Dermis microvascular lymphatic vessel endothelial cell (primary cell): ENCODE measurements at regions not wholly inside any gene's neighbourhood (a gene's known extent, or its start where the extent isn't known, plus 50 kb on each side); places are given as distances from the start of the nearest gene placed in this dataset.

Source experiments
- DNase-seq, 2 donors: peaks; one replicate each; pipeline versions ENCODE4 v3.0.0 to v3.0.0-alpha.2; 2010; ENCODE audit warnings: low read depth in 2 of 2

DNA sequence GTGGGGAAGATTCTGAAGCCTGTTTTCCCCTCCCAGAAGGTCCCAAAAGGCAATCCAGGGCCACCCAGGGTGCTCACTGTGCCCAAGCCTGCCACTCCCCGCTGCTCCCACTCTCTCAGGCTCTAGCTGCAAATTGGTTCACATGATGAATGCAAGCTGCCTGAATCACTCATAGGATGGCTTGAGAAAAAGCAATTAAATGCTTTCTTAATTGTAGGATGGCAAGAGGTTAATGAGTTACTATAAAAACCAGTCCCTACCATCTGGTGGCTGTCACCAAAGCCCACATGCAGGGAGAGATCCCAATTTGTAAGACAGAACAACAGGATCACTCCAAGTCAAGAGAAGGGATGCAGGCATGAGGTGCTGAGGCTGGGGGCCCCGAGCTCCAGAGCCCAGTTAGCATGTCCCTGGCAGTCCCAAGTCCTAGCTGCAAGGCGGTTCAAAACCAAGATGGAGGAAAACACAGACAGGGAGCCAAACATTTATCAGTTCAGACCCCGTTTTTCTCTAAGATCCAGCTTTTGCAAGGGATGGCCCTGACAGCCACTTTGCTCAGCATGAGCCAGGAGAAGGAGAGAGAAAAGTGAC is 207.1 kb downstream of the UACA start:
- no peak for DNase-seq

DNA sequence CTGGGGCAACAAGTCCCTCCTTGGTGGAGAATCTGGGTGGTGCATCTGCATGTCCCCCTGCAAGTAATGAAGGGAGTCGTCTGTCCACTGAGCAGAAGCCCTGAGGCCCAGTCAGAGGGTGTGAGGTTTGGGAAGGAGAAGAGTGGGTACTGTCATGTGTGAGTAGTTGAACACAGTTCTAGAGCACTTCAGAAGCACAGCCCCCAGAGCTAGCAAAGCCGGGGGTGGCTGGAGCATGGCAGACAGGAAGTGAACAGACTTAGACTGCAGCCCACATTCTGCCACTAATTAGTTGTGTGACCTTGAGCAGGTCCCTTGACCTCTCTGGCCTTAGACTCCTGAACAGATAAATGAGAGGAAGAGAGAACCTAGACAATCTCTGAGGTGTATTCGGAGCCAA is 207.6 kb downstream of the UACA start:
- DNase-seq = no peak

DNA sequence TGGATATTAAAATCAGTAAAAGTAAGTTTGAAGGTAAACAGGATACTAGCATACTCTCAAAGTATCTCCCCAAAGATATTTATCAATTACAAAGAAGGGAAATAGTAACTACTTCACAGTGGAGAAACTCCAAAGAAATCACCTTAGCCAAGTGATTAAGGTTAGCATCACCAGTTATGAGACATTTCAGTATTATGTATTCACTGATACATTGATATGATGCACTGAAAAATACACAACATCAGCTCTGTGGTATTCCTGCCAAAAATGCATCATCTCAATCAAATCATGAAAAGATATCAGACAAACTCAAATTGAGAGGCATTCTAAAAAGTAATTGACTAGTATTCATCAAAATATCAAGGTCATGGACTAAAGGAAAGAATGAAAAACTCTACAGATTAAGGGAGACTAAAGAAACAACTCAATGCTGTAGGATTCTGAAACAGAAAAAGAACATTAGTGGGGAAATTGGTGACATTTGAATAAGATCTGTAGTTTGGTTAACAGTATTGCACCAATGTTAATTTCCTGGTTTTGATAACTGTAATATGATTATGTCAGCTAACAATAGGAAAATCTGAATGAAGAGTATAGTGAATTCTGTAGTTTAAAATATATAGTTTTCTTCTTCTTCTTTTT is 215.4 kb downstream of the UACA start:
- DNase-seq = no peak

DNA sequence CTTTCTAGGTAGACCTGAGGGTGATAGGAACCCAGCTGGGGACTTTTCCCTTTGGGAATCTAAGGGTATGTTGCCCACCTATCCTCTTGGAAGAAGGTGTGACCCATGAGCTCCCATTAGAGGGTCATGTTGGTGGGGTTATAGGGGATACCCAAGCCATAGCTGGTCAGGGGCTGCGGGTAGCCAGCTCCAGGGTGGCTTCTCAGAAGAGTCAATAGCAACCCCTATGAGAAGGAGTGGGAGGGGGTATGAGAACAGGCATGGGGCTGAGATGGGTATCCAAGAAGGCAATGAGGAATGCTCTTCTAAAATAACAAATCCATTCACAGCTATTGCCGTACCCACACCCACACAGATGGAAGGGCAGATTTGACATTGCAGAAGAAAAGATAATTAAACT is 217.8 kb downstream of the UACA start:
- DNase-seq = no peak

DNA sequence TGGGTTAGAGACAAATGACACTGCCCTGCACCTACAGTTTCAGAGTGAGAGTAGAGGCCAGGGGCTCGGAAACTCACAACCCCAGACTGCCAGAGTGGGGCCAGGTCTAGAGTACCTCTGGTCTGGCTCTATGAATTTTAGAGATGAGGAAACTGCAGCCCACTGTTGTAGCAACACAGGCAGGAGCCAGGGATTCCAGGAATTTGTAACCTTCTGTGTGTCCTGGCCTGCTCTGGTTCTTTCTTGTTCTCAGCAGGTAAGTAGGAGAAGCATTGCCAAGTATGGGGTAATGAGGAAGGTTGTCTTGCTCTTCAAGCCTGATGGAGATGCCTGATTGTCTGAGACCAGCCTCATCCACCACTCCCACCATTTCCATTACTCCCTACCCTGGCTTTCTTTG is 221.8 kb downstream of the UACA start:
- no peak for DNase-seq

DNA sequence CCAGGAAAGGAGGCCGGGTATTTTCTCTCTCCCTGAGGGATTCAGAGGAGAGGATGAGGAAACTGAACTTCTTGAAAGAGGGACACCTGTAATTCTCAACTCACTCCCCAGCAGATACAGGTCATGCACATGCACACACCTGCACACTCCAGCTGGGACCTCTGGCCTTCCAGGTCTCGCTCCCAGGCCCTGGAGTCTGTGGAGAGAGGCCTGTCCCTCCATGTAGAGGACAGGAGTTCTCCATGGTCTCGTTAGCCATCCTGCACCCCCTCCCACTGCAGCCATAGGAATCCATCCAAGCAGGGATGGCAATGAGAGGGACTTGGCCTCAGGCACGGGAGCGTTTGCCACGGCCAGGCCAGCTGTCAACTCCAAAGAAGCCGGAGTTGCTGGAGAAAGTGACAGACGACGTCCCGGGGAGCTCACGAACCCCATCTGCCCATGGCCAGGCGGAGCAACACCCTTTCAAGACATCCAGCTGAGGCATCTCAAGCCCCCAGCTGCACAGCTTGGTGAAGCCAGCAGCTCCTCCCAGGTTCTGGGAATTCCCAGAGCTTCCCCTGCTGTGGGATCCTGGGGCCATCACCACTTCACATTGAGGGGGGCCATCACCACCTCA is 223.3 kb downstream of the UACA start:
- DNase-seq = no peak

DNA sequence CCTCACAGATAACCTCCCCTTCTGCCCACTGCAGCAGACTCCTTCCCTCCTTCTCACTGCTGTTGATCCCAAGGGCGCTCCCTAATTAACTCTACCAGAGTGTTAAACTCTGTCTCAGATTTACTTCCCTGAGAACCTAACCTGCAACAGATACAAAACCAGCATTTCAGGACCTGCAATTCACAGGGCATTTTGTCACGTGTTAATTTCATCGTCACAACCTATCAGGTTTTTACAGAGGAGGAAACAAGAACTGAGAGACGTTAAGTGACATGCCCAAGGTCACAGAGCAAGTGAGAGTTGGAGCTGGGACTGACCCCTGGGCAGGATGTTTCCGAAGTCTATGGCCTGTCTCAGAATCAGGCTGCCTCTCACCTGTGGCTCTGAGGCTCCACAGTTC is 223.9 kb downstream of the UACA start:
- DNase-seq = no peak

DNA sequence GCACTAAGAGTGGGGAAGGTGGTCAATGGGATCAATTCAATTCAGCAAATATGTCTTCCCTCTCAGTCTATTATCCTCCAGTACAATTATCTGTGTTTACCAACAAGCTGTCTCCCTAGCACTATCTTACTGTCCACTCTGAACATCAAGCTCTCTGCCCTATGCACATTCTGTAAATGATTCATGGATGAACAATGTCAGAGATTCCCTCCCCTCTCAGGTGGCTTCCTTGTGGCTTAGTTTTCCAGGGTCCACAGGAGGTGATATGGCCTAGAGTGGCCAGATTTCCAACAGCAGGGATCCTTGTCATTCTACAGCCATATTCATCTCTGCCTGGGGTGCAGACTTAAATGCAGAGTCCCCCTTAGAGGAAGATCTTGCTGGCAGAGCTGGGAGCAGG is 225.1 kb downstream of the UACA start:
- no peak for DNase-seq

DNA sequence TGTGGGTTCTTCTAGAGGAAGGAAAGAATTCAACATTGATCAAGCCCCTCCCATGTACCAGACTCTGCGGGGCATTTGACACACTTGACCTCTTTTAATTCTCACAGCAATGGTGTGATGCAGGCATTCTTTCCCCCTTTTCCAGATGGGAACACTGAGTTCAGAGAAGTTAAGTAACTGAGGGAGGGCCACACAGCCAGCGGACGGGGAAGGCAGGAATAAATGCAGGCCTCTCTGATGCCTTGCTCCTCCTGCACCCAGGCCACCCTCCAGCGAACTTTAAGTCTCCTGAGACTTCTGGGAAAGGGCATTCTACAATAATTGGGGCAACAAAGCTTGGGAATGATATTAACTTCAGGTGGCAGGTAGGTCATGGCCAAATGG is 227.4 kb downstream of the UACA start:
- DNase-seq = no peak

DNA sequence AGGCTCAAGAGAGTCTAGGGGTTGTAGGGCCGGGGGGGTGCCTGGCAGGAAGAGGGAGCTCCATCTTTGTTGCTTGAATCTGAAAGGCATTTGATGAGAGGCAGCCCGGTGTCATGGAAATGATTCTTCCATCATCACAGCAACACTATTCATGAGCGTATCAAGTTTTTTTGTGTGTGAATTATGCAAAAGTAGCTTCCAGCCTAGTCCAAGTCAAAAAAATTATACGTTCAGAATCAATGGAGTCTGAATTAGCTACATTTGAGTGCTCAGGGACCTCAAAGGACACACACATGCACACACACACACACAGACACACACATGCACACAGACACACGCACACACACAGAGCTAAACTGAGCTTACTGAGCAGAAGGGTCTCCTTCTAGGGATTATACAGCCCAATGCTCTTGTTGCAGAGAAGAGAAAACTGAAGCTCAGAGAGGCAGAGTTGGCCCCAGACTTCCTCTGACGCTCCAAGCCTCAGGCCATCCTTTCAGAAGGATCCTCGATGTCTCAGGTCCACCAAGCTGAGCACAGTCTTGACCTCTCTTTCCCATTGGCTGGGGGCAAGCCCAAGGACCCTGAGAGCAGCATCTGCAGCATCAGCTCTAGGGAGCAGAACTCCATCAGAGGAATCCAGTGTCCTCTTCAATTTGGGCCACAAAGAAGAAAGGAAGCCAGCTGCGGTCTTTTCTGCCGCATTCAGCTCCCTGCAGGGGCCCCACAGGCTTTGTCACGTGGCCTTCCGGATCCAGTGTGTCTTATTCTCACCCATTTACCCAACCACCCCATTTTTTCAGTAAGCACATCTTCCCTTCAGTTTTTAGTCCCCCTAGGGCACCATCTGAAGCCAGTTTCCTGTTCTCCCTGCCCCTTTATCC is 228.0 kb downstream of the UACA start:
- no peak for DNase-seq

DNA sequence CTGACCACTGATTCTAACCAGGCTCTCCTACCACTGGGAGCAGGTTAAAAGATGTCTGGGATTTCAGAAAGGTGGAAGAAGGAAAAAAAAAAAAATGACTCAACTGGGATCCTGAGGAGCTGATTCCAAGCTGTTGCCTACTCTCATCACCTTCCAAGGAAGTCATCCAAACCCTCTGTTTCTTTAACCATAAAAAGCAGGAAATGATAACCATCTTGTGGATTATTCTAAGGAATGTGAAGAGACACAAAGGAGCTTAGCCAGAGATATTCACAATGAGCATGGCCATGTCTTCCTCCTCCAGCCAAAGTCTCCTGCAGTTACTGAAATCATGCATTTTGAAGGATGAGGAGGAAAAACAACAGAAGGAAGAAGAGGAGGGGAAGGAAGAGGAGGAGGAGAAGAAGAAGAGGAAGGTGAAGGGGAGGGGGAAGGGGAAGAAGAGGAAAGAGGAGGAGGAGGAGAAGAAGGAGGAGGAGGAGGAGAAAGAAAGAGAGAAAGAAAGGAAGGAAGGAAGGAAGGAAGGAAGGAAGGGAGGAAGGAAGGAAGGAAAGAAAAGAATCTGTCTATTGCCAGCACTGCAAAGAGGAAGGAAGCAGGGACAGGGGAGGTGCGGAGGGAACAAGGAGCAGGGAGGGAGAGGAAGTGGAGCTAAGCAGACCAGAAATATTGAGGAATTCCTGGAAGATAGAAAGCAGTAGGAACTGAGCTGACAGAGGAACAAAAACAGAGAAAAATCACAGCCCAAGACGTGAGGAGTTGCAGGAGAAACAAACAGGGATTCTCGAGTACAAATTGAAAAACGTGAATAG is 229.2 kb downstream of the UACA start:
- no peak for DNase-seq

DNA sequence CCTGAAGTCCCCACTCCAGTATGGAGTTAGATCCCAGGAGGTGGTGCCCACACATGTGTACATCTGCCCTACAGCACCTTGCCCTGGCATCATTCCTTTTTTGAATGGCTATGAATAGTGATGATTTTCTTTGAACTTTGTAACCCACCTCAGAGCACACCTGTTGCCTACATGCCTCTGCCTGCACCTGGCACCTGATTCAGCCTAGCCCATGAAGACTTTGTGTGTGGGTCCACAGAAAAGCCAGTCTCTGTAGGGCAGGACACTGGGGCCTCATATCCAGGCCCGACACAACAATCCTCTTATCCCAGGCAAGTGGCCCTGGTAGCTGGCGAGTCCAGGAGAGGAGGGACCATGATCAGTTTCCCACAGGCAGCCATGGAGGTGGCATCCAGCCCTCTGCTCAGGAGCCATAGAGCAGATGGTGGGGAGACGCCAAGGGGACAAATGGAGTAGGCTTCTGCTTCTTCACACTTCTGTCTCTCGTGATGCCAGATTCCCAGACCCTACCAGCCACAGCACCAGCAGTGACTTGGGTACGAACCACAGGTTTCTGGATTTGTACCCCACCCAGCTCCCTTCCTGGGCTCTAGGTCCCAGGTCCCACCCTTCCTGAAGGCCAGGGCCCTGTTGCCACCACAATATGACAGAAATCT is 230.7 kb downstream of the UACA start:
- DNase-seq = no peak

DNA sequence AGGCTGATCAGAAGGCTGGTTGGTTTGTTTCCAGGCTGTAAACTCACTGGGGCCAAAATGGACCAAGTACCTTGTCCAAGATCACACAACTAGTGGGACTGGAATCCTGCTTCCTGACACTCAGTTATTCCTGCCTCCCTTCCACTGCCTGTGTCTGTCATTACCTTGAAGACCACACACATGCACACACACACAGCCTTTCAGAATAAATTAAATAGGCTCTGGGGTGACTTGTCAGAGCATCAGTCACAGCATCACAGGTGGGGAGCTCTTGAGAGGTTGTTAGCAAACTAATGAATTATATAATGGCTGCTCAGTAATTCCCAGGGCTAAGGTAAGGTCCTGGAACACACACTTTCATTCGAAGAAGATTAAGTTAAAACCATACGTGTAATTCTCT is 231.8 kb downstream of the UACA start:
- DNase-seq = no peak

DNA sequence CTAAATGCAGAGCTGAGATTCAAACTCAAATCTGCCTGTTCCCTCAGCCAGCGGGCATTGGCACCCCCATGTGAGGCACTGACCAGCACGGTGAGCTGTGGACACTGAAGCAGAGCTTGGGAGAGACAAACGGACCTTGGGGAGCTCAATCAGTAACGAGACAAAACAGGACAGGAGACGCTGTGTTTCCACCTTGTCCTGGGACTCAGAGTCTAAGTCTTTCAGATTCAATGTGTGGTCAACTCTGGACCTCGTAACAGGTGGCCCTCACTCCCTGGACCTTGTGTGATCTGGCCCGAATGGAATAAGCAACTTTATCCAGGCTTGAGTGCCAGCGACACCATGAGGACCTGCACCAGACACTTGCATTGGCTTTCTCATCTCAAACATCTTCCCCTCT is 232.5 kb downstream of the UACA start:
- no peak for DNase-seq

DNA sequence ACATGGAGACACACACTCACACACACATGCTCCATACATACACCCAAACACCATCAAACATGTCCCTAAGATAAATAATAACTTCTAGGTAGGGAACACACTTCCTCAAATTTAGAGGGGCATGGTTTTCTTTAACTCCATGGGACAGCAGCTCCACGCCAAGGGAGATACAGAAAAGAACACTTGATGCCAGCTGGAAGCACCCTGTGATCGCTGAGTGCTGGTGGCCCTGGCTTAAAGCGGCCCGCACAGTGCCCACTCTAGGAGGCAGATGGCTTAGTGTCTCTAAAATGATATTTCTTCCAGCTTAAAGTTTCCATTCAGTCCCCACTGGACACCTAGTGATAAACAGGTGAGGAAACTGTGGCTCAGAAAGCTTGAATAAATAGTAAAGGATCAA is 232.9 kb downstream of the UACA start:
- no peak for DNase-seq

DNA sequence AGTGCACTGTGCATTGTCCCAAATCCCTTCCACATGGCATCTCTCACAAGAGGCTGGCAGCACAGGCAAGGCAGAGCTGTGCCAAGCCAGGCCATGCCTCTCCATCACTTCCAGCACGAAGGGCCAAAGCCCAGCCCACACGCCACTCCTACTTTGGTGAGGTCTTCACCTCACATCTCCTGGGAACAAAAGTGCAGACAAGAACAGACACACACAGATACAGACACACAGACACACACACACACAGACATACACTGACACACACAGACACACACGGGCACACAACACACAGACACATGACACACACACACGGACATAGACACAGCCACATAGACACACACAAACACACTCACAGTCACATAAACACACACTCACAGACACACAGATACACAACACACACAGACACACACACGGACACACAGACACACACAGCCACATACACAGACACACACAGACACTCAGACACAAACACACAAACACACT is 233.3 kb downstream of the UACA start:
- DNase-seq = no peak

DNA sequence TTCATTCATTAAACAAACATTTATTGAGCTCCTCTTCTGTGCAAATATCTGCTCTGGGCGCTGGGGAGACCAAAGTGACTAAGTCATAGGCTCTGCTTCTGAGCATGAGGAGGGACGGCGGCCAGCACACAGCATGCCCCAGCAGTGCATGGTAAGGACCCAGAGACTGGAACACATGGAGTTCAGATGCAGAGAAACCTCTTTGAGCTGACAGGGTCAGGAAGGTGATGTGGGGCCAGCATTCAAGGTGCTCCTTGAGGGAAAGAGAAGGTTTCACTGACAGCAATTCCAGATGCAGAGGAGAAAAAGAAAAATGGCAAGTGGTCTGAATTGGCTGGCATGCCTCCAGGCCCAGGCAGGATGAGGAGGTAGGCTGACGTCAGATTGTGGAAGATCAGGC is 234.5 kb downstream of the UACA start:
- no peak for DNase-seq

DNA sequence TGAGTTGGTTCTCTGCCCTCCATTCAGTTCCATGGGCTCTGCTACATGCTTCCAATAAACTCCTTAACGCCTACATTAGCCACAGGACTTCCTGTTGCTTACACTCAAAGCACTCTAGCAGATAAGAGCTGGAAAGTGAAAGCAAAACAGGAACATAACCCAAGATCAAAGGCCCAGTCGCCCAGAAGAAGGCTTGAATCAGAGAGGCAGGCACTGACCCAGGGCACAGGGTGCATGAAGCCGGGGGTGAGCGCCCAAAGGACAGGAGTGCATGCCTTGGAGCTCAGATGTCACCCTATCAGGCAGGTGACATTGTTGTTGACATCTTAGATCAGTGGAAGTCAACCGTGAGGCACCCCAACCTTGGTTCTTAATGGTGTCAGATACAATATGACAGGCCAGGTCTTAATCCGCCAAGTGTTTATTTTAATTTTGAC is 235.1 kb downstream of the UACA start:
- DNase-seq = peak in 1 of 2 donors; percentile 39

DNA sequence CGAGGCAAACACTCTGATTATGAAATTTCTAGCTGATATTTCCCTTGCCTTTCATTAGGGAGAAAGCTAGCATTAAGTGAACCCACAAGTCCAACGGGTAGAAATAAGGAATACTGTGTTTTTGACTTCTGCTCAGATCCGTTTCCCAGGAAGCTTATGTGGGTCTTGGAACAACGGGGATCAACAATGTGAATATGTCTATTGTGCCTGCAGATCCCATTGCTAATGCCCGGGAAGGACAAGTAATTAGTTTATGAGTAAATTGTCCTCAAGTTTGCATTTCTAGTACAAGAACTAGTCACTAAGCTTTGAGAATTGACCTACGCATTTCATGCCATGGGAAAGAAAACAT is 236.4 kb downstream of the UACA start:
- no peak for DNase-seq

DNA sequence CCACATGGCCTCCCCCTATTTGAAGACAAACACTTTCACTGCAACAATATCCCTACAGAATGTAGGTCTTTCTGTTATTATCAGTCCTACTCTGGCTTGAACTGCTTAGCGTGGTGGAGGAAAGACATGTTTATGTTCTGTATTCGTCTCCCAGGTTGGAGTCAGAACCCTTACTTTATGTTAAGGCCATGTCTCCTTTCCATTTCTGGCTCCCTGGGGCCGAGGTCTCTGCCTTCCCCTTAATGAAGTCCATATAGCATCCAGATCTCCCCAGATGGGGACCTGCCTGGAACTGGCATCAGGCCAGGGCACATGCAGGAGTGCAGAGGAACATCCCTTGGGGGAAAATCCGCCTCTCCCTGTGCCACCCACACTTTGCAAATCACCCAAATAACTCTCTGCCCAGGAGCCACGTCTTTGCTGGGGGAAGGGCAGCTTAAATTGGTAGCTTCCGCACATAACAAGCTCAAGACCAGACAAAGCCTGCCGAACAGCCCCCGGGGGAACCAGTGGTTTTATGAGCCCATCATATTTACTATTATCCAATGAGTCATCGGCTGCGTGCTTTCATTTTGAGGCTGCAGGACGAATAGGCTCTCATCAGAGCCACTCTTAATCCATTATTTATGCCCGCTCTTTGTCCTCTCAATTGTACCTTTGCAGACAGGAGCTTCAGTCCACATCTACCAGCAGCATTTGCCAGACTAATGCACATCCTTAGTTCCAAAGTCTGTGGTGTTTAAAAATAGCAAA is 237.0 kb downstream of the UACA start:
- peak in 1 of 2 donors; percentile 7 for DNase-seq
